GM18499 (cell line): ENCODE measurements at regions not wholly inside any gene's neighbourhood (a gene's known extent, or its start where the extent isn't known, plus 50 kb on each side); places are given as distances from the start of the nearest gene placed in this dataset.

Source experiments
- ATAC-seq: cut with Tn5 transposase; IDR thresholded peaks from one replicate; pipeline ENCODE4 v1.9.1; 2021; ENCODE audit warnings: moderate number of reproducible peaks; ENCODE audit not compliant: insufficient read depth, unreplicated experiment

DNA sequence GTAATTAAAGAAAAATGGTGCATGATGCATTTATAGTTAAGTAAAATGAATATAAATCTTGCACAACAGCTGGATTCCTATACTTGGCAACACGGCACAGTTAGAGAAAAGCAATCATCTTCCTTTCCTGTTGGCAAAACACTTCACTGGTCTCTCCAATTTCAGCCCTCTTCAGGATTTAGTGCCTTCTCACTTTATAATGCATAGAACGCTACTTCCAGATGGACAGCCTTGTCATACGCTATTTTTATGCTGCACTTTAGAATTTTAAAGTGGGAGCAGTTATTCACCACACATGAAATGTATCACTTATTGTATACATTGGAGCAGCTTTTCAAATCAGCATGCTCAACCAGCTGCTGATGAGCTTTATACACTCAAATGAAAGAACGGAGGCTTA lies 194.4 kb upstream of the GBE1 start:
- ATAC-seq, result no peak

DNA sequence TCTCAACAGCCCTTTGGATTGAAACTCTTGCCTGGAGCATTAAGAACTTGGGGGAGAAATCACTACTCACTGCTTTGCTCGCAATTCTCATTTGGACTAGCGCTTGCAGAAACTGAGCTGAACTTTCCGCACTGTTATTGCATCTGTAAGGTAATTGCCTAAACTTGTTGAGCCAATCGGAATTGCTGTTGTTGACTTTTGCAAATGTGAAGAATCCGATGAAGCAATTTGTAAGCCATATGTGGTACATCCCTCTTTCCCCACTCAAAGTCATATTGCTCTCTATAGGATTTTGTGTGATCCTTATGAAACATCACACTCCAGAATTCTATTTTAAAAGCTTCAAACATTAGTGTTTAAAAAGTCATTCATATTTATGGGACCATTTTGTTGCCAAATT lies 191.7 kb upstream of the GBE1 start:
- ATAC-seq, result no peak

DNA sequence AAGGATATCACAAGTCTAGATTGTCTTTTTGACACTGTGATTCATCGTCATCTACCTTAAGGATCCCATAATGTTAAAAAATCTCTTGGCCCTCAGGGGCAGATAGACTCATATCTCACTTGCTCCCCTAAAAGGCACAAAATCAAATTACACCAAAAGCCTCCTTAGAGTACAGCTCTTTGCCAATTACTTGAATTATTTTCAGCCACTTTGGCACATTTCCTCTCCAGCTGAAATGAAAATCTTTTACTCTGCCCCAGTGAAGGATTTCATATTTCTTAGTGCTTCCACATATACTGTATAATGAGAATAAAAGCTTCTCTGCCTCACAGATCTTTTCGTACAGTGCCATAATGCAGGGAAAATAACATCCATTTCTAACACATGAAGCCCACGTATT lies 190.7 kb upstream of the GBE1 start:
- no peak for ATAC-seq

DNA sequence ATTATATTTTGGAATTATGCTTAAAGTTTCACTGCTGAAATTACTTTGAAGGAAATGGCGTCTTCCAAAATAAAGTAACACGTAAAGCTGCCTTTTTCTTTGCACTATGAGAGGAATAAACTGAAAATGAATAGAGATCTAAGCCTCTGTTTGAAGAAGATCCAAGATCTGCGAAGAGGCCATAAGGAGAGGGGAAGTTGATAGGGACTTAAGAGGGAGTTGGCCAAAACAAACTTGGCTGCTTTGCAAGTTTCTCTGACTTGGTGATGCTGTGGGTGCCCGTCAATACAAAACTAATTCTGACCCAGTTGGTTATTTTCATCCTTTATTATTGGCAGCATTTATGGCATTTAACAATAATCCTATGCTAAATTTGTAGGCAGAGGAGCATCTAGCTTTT lies 190.2 kb upstream of the GBE1 start:
- ATAC-seq, result no peak

DNA sequence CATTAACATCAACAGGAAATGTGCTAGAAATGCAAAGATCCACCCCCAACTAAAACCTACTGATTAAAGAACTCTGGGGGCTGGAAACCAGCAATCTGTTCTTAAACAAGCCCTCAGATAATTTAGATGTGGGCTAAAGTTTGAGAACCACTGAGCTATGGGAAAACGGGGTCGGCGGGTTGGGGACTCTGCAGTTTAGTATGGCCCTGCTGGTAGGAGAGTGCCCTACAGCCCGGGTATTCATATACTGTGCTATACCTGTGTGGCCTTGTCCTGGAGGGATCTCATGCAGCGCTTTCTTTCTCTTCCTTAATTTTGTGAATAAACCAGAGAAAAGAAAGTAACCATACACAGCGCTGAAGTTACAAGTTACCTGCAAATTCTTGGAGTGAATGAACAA lies 189.7 kb upstream of the GBE1 start:
- ATAC-seq, result no peak

DNA sequence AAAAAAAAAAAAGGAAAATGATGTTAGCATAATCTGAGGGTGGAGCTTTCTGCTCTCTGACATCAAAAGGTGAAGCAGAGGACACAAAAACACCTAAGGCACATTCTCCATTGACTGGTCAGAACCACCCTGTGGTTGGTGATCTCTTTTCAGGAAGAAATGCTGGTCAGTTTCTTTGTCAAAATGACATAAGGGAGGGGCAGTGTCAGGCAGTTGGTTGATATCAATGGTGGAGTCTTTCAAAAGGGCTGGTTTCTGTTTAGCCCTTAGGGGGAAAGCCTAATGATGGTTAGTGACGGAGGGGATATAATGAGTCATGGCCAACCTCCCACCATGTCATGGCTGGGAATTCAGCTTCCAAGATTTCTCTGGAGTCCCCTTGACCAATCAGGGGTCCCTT lies 185.9 kb upstream of the GBE1 start:
- ATAC-seq, result no peak

DNA sequence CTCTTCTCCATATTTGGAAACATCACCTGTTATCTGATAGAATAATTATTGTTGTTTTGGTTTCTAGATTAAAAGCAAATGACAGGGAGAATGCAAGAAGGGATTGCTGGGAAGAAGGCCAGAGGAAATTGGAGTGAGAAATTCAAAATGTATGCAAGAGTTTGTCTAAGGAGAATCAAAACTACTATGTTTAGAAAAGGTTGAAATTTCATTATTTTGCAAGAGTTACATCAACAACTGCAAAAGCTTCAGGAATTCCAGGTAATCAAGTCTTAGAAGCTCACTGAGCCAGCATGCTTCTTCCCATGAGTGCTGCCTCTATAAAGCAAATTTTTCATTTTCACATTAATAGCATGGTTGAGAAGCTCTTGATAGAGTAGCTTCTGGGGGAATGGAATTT lies 177.2 kb upstream of the GBE1 start:
- no peak for ATAC-seq

DNA sequence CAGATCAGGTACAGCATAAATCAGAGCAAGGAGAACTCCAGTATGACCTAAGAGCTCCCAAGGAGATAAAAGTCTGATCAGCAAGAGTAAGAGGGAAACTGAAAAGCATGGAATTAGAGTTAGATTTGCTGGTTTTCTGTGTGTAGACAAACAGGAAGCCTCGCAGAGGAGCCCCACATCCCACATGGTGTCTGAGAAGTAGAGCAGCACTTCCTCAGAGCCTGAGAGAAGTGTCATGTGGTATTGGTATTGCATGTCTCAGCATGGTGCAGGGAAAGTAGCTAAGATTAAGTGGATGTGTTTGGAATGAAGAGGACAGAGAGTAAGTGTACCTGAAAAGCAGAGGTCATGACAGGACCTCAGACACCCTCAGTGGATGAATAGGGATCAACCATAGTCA lies 175.4 kb upstream of the GBE1 start:
- no peak for ATAC-seq

DNA sequence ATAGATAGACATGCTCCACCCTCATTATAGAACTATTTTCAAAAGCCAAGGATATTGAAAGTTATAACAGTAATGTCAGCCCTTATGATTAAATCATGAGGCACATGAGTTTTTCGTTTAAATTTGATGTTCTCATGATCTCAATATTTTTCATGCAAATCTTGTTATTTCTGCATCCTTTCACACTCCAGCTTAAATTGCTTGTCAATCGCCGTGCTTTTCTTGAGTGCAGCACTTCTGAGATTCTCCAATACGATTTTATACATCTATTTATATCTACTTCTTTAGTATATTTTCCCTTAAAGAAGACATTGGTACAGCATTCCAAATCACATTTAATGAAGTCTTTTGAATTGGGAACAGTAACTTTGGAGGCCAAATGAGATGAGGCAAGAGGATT lies 171.2 kb upstream of the GBE1 start:
- ATAC-seq, result no peak

DNA sequence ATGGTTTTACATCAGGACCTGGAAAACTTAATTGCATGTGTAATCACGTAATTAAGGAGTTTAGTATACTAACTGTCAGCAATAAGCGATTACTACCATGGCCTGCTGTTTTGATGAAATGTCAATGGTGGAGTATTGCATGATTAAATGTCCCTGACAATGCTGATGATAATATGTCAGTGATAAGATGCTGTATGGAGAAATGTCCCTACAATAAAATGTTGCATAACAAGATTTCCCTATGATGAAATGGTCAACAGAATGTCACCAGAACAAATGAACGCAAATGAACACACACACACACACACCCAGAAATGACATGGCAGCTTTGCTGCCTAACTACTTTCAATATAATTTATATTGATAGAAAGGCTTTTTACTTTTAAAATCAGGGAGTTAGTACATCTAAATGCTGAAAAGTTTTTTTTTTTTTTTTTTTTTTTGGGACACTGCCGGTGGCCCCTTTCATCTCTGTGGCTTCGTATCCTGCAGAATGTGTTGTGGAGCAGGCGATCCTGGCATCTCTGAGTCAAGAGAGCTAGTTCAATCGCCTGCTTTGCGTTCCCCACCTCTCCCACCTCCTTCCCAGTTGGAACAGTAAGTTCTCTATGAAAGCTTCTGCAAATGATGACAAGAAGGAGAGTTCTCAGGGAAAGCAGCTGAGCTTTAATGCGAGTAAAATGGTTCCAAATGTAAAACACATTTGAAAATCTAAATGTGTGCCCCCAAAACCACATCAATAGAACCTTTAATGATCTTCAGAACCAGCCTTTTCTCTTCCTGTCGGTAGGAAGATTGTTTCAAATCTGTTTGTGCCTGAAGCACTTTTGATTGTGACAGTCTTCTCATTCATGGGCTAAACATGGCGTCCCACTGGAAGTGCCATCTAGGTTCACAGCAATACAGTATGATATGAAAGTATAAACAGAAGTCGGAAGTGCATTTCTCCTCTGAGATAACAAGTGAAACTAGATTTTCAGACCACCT lies 170.1 kb upstream of the GBE1 start:
- ATAC-seq, result no peak

DNA sequence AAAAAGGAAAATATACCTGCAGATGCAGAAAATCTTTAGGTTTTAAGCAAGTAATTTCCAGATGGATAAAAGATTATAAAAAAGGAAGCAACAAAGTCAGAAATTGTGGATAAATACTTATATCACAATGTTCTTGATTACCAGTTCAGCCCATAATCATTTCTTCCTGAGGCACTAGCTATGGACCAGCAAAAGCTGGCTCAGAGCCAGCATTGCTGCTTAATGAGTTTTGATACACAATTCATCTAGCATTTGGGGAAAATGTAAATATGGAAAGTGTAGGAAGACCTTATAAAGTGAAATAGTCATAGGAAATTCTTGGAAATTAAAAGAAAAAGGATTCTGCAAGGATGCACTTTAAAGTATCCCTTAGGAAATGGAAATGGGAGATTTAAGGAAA lies 168.3 kb upstream of the GBE1 start:
- ATAC-seq, result no peak

DNA sequence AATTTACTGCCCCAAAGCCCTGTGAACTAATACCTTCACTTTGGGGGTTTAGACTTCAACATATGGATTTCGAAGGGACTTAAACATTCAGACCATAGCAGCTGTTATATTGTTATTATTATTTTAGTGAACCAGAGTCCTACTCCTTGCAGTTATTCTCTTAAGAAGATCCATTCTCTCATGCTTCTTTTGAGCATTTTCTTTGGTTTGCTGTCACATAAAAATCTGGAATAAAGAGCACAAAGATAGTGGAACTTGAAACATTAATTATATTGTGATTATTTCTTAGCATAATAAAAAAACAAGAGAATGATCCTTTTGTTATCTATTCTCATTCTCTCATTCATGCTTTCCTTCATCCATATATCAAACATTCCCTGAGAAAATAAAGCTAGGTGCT lies 166.4 kb upstream of the GBE1 start:
- no peak for ATAC-seq

DNA sequence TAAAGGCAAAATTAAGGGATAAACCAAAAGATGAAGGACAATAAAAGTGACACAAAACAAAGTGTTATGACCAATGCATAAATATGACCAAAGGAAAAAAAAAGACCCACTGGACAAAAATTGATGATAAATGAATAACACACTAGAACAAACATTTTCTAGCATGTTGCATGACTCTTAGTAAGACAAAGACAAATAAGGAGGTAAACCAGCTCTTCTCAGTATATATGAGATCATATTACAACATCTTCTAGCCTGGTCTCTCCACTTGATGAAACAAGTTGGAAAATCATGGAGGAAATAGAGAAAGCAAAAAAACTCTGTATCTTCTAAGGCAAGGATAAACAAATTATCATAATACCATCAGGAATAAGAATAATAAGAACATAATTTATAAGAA lies 163.9 kb upstream of the GBE1 start:
- ATAC-seq, result no peak

DNA sequence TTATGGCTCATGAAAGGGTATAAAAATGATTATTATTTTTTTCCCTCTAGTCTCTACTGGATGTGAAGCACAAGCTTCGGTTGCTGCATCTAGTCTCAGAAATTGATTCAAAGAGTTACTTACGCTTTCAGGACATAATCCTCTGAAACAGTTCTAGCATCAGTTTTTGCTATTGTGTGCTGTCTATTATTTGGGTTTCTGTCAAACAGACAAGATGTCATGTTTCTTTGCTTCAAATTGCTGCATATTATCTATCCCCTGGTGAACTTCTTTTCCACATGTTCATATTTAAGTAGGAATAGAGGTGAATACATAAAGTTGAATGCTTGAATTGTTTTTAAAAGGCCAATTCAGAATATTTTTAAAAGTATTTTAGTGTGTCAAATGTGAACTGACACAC lies 161.6 kb upstream of the GBE1 start:
- no peak for ATAC-seq

DNA sequence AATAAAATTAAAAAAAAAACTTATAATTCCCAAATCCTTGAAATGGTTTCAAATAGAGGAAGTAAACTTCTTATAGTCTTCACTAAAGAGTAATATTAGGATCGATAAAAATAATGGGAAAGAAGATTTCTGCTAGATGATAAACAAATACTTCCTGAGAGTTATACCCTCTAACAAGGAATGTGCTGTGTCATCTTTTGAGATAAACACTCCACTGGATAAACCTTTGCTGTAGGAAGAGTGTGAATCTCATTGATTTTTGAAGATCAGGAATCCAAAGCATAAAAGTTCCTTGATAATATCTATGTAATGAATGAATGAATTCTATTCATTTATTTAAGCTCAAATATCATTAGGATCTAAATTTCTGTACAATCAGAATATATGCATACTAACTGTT lies 161.0 kb upstream of the GBE1 start:
- ATAC-seq, result no peak

DNA sequence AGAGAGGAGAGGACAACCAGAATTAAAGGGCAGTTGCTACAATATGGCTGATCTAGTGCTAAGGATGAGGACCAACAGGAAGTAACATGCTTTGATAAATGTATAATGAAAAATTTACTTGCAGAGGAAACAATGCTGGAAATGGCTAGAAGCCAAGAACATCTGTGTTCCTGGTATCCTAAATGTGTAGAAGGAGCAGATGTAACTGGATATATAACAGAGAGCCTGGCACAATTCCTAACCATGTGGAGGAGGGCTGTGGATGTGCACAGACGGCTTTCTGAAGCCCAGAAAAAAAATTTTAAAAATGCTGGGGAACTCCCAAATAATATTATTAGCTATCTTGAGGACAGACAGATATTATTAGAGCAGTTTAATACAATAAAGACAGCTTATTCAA lies 159.4 kb upstream of the GBE1 start:
- ATAC-seq, result no peak

DNA sequence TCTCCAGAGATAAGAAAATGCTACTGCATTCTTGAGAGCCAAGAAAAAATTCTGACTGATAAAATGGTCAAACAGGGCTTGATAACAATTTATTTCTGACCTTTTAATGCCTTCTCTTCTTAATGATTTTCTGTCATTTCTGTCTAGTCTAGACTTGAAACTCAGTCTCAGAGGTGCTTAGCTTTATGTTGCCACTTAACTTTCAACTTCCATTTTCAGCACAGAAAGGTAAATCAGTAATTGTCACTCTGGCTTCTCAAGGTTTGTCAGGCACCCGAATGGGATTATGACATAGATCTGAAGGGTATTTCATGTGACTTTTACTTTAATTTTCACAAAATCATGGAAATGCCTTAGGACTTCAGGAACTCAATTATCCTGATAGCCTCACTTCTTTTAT lies 155.4 kb upstream of the GBE1 start:
- ATAC-seq, result no peak

DNA sequence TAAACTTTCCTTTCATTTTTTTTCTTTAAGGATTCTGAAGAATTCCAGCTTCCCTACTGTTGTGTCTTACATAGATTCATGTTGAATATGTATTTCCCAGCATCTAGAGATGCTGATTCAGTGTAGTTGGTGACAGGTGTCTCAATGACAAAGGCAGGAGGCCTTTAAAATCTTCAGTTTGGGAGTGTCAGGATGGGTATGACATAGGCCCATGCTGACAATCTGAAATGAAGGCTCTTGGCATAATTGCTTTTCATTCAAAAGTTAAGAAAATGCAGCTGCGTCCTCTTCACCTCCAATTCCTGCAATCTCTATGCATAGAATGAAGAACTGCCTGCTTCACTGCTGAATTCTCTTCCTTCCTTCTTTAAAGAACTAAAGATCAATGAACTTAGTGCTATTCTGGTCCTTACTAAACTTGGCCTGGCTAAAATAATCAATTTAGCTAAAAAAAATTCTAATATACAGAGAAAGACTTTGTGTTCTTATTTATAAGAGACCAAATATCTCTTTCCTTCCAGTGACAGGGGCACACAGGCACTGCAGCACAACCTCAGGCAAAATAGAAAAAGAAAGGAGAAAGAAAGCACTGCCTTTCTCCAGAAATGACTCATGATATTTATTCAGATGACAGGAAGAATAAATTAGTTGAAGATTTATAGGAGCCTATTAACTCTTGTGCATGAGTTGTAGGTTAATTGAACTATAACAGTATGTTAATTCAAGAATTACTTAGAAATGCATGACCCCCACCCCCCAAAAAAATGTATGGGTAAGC lies 152.6 kb upstream of the GBE1 start:
- no peak for ATAC-seq

DNA sequence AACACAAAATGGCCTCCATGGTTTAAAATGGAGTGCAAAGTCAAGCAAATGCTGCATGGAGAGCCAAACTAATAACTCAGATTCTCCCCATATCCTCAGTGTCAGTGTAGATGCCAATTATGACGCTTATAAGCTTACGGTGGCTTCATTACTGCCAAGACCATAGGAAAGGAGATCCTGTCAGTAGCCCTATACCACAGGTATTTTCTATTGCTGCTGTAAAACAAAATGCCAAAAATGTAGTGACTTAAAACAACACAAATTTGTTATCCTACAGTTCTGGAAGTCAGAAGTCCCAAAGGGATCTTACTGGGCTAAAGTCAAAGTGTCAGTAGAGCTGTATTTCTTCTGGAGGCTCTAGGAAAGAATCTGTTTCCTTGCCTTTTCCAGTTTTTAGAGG lies 149.8 kb upstream of the GBE1 start:
- ATAC-seq, result no peak

DNA sequence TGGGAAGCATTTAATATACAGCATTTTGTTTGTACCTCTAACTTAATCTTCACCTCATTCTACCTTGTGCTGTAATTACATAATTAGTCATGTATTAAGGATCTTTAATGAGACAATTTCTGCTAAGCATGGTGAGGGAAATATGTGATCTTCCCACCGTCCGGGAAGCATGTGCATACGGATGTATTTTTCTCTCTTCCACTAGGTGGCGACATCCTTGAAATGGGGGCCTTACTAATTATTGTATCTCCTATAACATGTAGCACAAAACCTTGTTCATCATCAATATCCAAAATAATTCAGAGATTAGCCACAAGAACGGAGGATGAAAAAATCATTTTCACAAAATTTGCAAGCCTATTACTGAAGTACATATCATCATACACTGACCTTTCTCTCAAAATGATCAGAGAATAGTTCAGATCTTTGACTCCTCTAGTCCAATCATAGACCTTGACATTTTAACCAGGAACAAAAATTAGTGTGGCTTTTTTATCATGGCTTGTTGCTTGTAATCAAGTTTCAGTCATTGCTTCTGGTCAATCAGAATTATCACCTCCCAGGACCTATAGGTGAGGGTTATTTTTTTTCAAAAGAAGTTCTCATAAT lies 148.9 kb upstream of the GBE1 start:
- no peak for ATAC-seq

DNA sequence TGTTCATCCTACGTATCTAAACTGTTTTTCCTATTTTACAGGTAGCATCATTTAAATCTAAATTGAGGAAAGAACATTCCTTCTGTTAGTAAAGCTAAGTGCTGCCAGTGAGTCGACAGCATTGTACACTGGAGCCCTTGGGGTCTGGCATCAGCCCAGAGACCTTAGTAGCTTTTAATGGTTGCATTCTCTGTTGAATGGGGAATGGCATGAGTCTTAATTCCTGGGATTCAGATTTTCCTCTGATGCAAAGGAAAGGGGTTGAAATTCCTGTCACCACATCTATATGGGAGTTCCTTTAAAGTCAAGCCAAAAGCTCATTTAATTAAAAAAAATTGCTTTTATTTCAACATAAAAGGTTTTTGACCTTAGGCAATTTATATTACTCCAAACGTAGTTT lies 148.4 kb upstream of the GBE1 start:
- ATAC-seq, result no peak
